HuH-7 (cell line): ENCODE measurements at regions not wholly inside any gene's neighbourhood (a gene's known extent, or its start where the extent isn't known, plus 50 kb on each side); places are given as distances from the start of the nearest gene placed in this dataset.

ENCODE experiments used
- DNase-seq: peaks from one replicate; pipeline ENCODE4 v3.0.0; 2011; ENCODE audit warnings: low spot score

DNA sequence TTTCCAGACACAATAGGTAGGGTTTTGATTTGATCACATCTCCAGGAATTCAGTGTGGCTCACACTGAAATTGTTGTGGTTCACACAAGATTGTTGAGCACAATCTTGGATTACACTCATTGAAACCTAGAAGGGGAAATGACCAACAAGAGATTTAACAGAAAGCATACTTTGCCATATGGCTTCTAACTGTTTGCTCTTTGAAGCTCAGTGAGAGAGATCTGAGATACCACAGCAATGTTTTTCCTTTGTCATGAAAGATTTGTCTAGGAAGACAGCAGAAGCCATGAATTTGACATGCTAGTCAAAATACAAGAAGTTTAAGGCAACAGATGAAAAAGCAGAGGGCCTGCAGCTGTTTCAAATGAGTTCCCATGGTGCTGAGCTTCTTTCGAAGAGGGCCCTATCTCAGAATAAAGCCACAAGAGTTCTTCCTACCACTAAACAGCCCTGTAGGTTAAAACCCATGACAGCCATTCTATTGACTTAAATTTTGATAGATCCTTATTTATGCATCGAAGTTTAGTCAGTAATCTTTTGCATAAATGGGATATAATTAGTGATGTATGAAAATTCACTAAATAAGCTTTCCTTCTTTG is 650.4 kb downstream of the LTN1 start:
- no peak for DNase-seq

DNA sequence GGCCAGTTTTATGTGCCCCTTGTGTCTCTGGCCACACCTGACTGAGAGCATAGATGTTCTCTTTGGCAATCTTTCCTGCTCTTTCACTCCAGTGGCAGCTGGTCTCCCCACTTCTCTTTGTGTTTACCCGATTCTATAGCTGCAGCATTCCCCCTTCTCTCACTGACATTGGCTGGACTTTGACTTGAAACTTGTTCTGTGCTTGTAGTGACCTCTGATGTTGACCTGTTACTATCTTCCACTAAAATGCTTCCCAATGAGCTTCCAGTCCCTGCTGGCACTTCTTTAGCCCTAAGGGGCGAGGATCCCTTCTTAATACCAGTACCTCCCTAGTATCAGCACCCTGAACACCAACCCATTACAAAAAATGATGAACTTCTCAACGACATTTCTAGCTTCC is 653.3 kb downstream of the LTN1 start:
- DNase-seq = no peak

- DNase-seq = no peak
These were observed 653.9 kb downstream of the LTN1 start for GRCh38 chr21:28338701-28339305.

DNA sequence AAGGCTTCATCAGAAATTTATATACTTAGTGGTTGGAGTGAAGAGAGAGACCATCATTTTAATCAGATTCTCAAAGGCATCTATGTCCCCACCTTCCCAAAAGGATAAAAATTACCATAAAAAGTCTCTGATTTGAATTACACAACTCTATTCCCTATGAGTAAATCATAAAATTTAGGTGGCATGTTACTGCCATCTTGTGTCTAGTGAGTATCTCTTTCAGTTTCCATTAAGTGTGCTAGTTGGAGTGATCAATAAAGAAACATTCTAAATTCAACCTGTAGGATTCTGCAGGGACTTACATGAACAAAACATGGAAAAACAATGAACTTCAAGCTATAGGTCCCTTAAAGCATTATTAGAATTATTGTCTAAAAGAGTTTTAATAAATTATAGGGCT is 655.4 kb downstream of the LTN1 start:
- peak; percentile 1 for DNase-seq

- peak; percentile 1 for DNase-seq
These were observed 656.4 kb downstream of the LTN1 start for GRCh38 chr21:28336314-28336713.

DNA sequence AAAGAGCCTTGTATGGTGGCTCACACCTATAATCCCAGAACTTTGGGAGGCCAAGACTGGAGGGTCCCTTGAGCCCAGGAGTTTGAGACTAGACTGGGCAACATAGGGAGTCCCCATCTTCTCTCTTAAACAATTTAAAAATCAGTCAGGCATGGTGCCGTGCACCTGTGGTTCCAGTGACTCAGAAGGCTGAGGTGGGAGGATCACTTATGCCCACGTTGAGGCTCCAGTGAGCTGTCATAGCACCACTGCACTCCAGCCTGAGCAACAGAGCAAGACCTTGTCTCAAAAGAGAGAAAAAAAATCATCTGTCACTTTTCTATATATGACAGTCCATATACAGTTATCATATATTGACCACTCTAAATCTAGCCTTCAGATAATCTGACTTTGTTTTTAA is 658.3 kb downstream of the LTN1 start:
- DNase-seq = no peak

GRCh38 chr21:28333578-28334075 is 659.0 kb downstream of the LTN1 start:
- no peak for DNase-seq

DNA sequence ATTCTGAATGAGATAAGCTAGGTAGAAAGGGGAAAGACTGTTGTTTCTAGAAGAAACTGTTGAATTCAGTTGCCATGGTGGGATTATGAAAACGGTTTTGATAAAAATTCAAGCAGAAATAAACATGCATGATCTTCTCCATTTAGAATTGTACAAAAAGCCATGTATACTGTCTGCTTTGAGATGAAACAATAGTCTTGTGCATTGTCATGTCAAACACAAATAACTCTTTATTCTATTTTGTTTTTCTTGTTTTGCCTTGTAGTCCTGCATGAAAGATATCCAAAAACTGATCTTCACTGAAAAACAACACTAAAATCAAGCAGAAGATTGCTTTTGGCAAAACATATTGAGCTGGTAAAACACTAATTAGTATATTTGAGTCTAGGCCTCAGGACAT is 659.9 kb downstream of the LTN1 start:
- no peak for DNase-seq

- DNase-seq = no peak
These were observed 667.1 kb downstream of the LTN1 start for GRCh38 chr21:28325618-28326017.

DNA sequence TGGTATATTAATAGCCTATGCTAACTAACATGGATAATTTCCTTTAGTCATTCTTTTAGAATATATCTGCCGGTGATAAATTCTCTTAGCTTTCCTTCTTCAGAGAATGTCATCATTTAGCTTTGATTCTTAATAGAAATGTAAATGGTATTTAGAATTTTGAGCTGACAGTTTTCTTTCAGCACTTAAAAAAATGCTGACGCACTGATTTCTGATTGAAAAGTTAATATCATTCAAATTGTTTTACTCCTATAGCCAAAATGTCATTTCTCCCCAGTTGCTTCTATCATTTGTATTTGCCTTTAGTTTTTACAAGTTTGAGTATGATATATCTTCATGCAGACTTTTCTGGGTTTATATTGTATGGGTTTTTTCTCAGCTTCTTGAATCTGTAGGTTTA is 668.0 kb downstream of the LTN1 start:
- no peak for DNase-seq

- DNase-seq = no peak
These were observed 675.3 kb downstream of the LTN1 start for GRCh38 chr21:28317177-28317950.

GRCh38 chr21:28311411-28312190 is 681.1 kb downstream of the LTN1 start:
- DNase-seq = no peak

DNA sequence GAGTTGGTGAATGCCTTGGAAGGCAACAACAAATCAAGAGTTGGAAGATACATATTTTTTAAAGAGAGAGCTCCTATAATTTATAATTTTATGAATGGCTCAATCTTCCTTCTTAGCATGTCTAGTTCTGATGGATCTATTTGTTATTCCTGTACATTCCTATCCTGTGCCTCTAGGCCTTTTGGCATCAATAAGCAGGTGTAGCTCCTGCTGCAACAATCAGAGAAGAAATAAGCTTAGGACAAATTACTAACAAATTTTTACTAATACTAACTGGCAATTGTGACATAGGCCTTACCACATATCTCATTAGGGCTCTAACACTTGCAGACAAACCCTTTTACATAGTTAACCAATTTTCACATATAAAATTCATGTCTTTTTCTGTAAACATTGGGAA is 682.0 kb downstream of the LTN1 start:
- no peak for DNase-seq

DNA sequence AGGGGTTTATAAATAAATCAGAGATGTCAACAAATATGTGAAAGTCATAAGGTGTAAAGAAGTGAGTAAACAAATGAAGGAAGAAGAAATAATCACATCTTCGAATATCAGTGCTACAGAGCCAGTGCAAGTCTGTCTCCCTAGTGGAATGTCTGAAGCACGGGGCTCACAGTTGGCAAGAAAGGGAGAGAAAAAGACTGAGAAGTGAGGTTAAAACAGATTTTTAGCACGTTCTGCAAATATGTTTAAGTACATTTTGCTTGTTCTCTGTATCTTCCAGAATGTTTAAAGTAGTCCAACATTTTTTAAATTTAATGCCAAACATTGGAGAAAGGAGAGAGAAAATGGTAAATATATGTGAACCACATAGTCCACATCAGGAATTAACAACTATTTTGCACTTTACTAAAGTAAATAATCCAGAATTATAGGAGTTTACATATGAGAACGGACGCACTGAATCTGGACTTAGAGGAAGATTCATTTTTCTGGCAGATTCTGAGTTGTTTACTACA is 682.4 kb downstream of the LTN1 start:
- DNase-seq = no peak

DNA sequence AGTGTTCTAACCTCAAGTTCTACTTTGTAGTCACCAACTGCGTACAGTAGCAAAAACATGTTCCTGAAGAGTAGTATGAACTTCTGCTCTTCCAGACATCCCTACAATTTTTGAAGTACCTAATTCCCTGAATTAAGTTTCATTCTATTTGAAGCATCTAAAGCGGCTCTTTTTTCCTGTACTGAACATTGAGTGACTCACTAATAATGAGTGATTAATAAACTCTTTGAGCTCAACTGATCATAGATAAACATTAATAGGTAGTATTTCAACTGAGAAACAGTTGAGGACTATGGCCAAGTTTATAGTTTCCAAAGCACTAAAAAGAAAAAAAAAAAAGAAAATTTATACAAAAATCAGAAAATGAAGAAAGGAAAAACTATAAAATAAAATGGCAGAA is 683.1 kb downstream of the LTN1 start:
- DNase-seq = no peak

DNA sequence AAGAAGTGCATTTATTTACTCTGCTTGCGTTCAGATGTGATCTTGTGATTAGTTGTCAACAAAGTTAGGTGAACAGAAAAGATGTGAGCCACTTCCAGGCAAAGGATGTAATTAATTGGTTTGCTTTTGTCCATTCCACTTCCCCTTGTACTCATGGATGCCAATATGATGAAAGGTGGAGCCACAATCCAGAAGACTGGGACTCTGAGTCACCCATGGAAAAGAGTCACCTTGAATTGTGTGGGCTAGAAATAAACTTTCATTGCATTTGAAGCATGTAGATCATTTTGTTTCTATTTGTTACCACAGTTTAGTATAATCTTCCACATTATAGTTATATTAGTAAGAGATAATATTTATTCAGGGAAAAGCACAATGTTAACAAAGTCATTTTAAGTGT is 684.2 kb downstream of the LTN1 start:
- DNase-seq = no peak

DNA sequence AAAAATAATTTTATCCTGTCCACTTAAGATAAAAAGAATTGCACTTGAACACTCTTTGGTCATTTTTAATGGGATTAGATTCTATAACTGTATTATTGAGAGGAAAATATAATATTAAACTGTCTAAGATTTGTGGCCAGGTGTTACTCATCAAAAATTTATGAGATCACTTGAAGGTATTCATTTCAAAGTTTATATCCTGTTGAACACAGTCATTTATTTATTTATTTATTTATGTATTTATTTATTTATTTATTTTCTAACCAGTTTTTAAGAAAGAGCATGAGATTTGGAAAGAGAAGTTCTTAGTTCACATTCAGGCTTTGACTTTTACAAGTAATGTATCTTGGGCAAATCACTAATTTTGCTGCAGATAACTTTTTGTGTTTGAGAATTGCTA is 692.7 kb downstream of the LTN1 start:
- DNase-seq = no peak

DNA sequence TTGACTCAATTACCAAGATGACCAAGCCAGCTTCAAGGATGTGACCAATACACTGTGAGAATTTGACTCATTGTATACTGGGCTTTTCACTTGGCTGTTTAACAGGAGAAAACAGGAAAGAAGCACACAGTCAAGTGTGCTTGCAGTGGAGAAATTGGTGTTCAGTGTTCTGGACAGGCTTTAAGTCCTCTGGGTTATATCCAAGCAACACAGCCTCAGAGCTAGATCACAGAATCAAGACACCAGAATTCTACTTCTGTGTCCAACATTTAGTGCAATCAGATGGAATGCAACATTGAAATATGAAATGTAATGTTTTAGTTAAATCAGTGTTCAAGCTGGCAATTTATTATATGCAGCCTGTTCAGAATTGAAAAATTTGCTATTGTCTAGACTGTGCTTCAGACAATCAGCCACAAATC is 694.4 kb downstream of the LTN1 start:
- no peak for DNase-seq

DNA sequence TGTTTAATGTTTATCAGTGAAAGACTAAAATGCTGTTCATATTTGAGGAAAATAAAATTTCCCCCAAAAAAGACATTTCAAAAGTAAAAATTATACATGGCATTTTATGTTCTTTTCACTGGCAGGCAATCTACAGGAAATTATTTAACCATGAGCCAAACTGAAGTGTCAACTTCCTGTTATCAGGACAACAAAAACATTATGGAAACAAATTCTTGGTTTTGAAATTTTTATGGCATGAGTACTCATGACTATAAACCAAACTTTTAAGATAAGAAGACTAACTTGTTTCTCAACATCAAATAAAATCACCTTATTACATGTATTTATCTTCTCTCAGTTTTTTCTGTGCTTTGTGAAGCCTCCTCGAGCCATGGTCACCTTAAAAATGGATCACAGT is 698.6 kb downstream of the LTN1 start:
- DNase-seq = no peak

DNA sequence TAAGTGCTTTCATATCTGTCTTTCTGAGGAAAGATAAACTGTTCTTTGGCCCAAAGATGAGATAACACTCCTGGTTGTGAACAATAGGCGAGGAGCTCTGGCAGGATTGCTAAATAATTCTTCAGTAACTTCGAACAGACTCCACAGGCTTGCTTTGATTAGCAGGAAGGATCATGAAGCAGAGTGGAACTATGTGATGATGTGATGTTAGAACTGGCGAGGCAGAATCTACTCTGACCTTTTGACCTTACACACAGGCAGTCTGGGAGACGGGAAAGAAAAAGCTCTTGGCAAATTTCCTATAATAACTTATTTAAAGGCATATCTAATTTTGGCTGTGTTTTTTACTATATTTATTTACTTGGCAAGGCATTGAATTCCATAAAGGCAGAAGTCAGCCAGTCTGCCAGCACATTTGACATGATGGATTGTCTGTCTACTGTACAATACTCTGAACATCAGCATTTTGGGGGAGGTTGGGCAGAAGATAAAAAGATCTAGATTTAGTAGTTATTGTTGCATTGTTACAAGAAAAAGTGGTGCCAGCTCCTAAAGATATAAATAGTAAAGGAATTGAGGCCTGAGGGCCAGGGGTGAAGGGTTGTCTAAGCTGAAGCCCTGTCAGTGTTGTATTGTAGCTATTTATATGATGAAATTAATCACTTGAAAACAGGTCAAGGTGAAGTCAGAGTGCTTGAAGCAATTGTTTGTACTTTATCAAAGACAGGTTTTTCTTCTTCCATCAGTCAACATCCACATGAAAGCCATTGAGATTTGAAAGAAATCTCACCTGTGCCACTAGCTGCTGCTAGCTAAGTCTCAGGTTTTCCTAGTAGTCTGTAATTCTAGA is 708.8 kb downstream of the LTN1 start:
- DNase-seq = peak; percentile 9

GRCh38 chr21:28282833-28283232 is 709.8 kb downstream of the LTN1 start:
- DNase-seq = no peak
